HG03159 (cell line): ENCODE measurements at regions not wholly inside any gene's neighbourhood (a gene's known extent, or its start where the extent isn't known, plus 50 kb on each side); places are given as distances from the start of the nearest gene placed in this dataset.
A peak's percentile ranks its signal among the peaks of the same experiment; 100 is the strongest.

Experiments
- ATAC-seq: cut with Tn5 transposase; IDR thresholded peaks from one replicate; pipeline ENCODE4 v1.9.1; 2021; ENCODE audit warnings: mild to moderate bottlenecking, moderate library complexity; ENCODE audit not compliant: unreplicated experiment

DNA sequence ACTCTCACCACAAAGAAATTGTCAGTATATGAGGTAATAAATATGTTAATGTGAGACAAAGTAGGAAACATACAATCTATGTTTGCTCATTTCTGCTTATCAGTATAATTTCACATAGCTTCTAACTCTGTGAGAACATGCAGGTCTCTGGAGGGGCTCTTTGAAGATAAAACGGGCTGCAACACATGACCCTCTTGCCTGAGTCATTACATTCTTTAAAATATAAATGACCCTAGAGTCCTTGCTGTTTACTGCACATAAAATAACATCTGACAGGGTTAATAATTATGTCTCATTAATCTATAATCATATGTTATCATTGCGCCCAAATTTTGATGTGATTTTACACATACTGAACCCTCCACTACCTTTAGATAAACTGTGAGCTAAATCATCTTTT is 681.5 kb downstream of the ARAP2 start:
- ATAC-seq: no peak

- ATAC-seq: no peak
These were observed 678.7 kb downstream of the ARAP2 start for GRCh38 chr4:35565640-35566039.

DNA sequence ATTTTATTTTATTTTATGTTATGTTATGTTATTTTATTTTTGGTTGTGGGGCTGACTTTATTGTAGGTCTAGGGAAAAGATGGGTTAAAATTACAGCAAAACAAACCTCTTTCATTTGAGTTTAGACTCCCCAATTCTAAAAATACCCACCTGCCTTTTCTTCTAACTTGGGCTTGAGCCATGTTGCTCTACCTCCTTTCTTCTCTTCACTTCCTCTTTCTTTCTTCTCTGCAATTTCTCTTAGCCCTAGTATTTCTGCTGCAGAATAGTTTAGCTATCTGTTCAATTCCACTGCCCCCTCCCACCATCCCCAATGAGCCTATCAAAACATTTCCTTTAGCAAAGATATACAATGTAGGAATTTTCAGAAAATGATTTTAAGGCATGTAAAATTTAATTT is 653.3 kb downstream of the ARAP2 start:
- no peak for ATAC-seq

DNA sequence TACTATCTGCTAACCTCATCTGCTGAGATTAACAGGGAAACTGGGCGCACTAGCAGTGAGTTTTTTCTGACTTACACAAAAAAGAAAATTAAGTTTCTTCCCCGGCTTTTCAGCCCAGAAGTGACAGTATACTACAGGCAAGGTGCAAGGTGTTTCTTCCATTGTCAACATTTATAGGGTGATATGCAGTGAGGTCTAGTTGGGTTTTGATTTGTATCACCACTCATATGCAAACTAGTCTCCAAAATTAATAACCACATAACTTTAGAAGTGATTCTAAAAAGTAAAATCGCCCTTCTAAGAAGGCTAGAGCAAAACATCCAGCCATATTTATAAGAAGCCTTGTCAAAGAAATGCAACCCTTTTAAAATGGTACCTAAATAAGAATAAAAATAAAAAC is 640.1 kb downstream of the ARAP2 start:
- no peak for ATAC-seq

- no peak for ATAC-seq
These were observed 639.6 kb downstream of the ARAP2 start for GRCh38 chr4:35604724-35605123.

DNA sequence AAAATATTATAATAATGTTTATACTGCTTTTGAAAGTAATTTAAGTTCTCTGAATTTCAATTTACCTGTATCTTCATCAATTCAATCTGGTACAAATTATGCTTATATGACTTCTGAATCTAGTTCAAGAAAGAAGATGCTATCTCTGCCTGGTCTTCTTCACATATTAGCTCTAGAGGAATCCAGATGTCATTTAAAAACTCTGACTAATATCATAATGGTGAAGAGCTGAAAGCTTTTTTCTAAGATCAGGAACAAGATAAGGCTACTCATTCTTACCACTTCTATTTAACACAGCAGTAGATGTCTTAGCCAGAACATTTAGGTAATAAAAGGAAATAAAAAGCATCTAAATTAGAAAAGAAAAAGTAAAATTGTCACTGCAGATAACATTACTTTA is 636.1 kb downstream of the ARAP2 start:
- no peak for ATAC-seq

DNA sequence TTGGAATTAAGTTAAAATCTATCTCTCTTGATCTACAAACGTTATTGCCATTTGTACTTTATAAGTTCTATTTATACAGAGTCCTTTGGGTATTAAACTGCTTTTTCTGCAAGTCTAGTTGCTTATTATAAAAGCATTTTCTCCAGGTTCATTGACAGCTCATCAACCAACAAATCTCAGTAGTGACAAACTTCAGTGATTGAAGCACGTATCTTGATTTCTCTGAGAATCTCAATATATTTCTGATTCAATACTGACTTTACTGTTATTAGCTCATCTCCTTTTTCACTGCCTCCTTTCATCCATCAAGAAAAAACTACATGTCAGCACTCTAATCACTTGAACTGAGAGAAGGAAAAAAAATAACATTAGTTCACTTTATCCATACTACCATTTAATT is 630.2 kb downstream of the ARAP2 start:
- ATAC-seq: no peak

DNA sequence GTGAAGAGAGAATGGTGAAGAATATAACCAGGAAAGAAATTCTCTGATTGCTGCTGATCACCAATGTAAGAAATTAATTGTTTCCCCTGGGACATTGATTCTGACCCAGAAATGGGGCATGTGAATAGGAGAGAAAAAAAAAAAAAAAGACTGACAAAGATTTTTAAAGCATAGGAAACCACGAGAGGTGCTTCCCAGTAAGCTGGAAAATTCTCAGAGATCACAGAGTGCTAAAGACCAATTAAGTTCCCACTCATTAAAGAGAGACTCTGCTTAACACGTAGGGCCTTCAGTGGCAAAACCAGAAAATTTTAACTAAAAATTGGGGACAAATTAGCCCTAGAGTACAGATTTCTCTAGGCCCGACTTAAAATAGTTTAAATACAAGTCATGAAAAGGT is 604.4 kb downstream of the ARAP2 start:
- no peak for ATAC-seq

DNA sequence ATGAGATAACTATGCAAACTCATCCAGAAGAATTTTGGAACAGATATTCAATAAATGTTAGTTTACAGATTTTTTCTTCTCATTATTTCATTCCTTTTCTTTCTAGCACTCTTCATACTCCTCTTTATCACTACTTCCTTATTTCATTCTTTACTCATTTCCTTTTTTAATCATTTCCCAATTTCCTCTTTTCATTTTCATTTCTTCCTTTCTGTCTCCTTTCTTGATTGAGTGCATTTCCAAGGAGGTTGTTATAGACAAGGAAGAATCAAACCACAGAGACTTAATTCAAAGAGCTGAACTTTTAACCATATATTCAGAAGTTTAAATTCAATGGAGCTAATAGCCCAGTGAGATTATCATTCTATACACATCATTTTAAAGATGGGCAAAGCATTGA is 600.7 kb downstream of the ARAP2 start:
- ATAC-seq: no peak

- ATAC-seq: no peak
These were observed 599.7 kb downstream of the ARAP2 start for GRCh38 chr4:35644591-35644990.

DNA sequence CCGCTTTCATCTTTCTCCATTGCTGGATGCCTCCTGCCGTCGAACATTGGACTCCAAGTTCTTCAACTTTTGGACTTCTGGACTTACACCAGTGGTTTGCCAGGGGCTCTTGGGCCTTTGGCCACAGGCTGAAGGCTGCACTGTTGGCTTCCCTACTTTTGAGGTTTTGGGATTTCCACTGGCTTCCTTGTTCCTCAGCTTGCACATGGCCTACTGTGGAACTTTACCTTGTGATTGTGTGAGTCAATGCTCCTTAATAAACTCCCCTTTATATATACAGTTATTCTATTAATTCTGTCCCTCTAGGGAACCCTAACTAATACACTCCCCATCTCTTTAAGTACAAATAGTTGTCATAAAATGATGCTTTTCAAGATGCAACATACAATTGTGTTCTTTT is 595.3 kb downstream of the ARAP2 start:
- ATAC-seq: no peak

GRCh38 chr4:35649778-35650177 is 594.5 kb downstream of the ARAP2 start:
- ATAC-seq: no peak

- no peak for ATAC-seq
These were observed 592.1 kb downstream of the ARAP2 start for GRCh38 chr4:35652197-35652596.

- no peak for ATAC-seq
These were observed 590.9 kb downstream of the ARAP2 start for GRCh38 chr4:35653451-35653850.

- ATAC-seq: no peak
These were observed 571.2 kb downstream of the ARAP2 start for GRCh38 chr4:35673137-35673536.

GRCh38 chr4:35684755-35685154 is 559.6 kb downstream of the ARAP2 start:
- ATAC-seq: no peak

DNA sequence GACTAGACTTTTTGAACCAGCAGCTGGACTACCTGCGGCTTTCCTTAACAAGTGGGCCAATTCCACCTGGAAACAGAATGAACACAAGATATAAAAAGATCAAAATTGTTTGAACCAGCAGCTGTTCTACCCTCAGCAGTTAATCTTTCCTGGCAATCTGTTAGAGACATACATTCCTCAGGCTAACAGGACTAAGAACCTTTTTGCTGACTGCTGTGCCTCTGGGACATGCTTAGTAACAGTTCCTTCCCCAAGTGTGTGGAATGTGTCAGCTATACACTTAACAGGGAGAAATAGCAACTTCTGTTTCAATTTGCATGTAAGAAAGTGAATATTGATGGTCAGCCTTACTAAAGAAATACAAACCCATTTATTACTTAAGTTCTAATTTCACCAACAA is 554.4 kb downstream of the ARAP2 start:
- no peak for ATAC-seq

DNA sequence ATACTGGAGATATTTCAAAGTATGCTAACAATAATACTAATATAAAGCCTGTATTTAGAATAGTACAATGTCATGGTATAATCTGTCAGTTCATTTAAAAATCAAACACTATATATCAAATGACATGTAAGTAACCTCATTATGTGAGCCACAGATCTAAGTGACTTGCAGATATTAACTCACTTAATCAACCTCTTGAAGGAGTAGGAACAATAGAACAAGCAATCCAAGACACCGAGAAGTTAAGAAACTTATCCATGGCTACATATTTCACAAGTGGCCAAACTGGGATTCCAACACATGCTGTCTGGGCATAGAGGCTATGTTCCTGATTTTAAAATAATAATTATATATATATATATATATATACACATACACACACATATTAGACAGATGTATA is 554.0 kb downstream of the ARAP2 start:
- ATAC-seq: no peak

DNA sequence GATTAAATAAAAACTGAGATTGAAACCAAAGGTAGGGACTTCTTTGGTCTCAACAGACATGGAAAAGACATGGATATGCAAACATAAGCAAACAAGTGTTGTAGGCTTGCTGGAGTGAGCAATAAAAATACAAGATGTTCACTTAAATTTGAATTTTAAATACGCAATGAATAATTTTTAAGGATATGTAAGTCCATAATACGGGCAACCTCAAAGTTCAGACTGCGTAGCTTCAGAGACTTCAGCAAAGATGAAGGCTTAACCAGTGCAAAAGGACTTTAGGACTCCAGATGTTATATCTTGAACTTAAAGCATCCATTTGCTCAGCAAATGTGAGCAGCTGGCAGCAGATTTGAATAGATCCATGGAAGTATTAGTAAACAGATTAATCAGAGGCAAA is 549.3 kb downstream of the ARAP2 start:
- no peak for ATAC-seq

DNA sequence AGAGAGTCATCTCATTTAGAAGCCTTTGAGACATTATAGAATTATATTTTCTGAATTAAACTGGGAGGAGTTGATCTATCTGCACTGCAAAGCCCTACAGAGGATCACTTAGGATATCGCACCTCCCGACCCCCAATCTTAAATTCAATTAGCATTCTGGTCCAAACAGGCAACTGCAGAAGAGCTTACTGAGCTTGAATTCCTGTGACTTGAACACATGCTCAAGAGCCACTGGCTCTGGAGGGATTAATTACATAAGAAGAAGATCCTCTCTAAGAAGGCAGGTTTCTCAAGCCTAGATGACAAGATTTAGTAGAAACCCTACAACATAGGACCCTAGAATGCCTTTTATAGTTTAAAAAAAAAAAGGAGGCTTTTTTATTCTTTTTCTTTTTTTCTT is 548.9 kb downstream of the ARAP2 start:
- no peak for ATAC-seq

GRCh38 chr4:35697210-35697736 is 547.0 kb downstream of the ARAP2 start:
- peak; percentile 96 for ATAC-seq

DNA sequence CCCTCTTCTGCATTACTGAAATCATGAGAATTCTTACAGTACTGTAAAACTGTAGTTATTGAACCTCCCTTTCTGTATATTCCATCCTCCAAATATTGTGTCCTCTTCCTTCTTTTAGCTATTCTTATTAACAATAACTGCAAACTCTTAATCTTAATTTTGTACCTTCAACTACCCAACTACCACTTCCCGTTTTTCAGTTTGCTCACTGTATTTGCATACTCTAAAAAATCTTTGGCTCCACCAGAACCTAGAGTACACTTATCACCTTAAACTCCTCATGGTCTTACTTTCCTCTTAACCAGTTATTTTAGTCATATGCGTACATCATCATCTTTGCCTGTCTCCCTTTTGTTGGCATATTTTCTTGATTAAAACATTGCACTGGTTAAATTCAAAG is 543.7 kb downstream of the ARAP2 start:
- no peak for ATAC-seq

GRCh38 chr4:35709080-35709479 is 535.2 kb downstream of the ARAP2 start:
- no peak for ATAC-seq

- no peak for ATAC-seq
These were observed 534.0 kb downstream of the ARAP2 start for GRCh38 chr4:35710343-35710742.
